ENCODE measurements at regions not wholly inside any gene's neighbourhood (a gene's known extent, or its start where the extent isn't known, plus 50 kb on each side); places are given as distances from the start of the nearest gene placed in this dataset.

DNA sequence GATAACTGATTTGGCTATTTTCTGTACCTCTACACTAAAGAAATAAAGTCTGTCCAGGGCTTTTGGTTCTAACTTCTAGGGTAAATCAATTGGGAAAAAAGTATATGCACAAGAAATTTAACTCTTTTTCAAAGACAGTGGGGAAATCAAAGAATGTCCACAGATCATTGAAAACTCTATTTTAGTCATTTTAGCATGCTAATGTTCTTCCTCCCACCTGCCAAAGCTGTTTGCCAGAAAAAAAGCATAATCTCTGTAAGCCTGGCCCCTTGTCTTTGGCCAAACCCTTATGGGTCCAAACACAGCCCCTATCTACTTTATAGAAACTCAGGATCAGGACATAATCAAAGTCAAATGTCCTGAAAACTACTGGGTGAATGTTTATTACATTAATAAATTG lies 302.2 kb upstream of the ESRRG start:
- Histone ChIP-seq H3K27ac (no peak overlapping the region), H3K4me2 (no peak overlapping the region), H3K9me3 (no peaks in the 10 kb centered on the region), H3K4me3 (no peak overlapping the region), H3K4me1 (peaks cover 6% of the 10 kb centered on the region; the same call in 1 of the 3 replicates)
- no peak for FAIRE-seq
- TF ChIP-seq MYC (IDR thresholded peaks at IDR 0.05; ENCODE audit: borderline replicate concordance, low read length) (no peak), RARB (CRISPR knock-in tag; IDR thresholded peaks at IDR 0.05) (no peak), HOXB5 (CRISPR knock-in tag; IDR thresholded peaks at IDR 0.05) (no peak), ZNF302 (CRISPR knock-in tag; IDR thresholded peaks at IDR 0.05) (no peak), JUNB (IDR thresholded peaks at IDR 0.05) (no peak), GATA3 (IDR thresholded peaks at IDR 0.05; ENCODE audit: borderline replicate concordance) (no peak), CEBPB (IDR thresholded peaks at IDR 0.05) (no peak), POLR2A (IDR thresholded peaks at IDR 0.05; ENCODE audit: low read length) (no peak), NR3C1 (IDR thresholded peaks at IDR 0.05) (no peak), ZSCAN20 (CRISPR knock-in tag; IDR thresholded peaks at IDR 0.05) (no peak)
- DNase-seq (ENCODE audit: low read depth in 1 of 2, low spot score in 1 of 2), result no peak
- ChIA-PET POLR2A (no interaction called here), CTCF (no interaction called here)
- ATAC-seq, result no peak

GRCh38 chr1:217024911-217025310 lies 301.7 kb upstream of the ESRRG start:
- ATAC-seq (no peak), FAIRE-seq (no peak), DNase-seq (ENCODE audit: low read depth in 1 of 2, low spot score in 1 of 2) (no peak)
- ChIA-PET POLR2A (no interaction called here), CTCF (no interaction called here)
- Histone ChIP-seq H3K9me3 (no peaks in the 10 kb centered on the region), H3K4me2 (no peak overlapping the region), H3K27ac (no peak overlapping the region), H3K4me3 (no peak overlapping the region), H3K4me1 (peaks cover 6% of the 10 kb centered on the region; the same call in 1 of the 3 replicates)
- TF ChIP-seq HOXB5 (CRISPR knock-in tag; IDR thresholded peaks at IDR 0.05) (no peak), ZSCAN20 (CRISPR knock-in tag; IDR thresholded peaks at IDR 0.05) (no peak), HOXA7 (CRISPR knock-in tag; IDR thresholded peaks at IDR 0.05) (no peak), BHLHE40 (IDR thresholded peaks at IDR 0.05; ENCODE audit: low read depth, low read length) (no peak)
- 25% methylated on average over 4 of the region's 4 CpGs for WGBS (ENCODE audit: missing lambda C conversion rate)

DNA sequence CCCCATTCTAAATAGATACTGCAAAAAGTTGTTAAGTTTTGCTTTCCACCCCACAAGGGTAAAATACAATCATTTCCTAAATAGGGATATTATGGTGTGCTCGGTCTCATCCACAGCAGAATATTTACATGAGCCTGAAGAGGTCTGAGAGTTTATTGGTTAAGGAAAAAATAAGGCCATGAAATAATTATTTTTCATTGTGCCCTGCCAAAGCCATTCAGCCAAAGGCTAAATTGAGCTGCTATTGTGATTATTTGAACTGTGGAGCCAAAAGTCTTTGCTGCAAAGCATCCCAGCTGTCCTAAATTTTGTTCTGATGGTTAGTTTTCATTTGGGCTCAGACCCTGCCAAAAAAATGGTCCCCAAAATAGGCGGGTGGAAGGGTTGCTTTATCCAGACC lies 298.7 kb upstream of the ESRRG start:
- FAIRE-seq (no peak), ATAC-seq (no peak), DNase-seq (ENCODE audit: low read depth in 1 of 2, low spot score in 1 of 2) (no peak)
- Histone ChIP-seq H3K4me3 (no peak overlapping the region), H3K4me2 (no peak overlapping the region), H3K27ac (no peak overlapping the region), H3K4me1 (no peaks in the 10 kb centered on the region), H3K9me3 (no peaks in the 10 kb centered on the region)
- ChIA-PET POLR2A (no interaction called here), CTCF (no interaction called here)
- no peak for TF ChIP-seq CHD2 (IDR thresholded peaks at IDR 0.05; ENCODE audit: low read length, partially characterized antibody)
- TF ChIP-seq EHMT2 (IDR thresholded peaks at IDR 0.05; ENCODE audit: low read depth), result no peak
- TF ChIP-seq CEBPB (IDR thresholded peaks at IDR 0.05), result no peak
- WGBS (ENCODE audit: missing lambda C conversion rate), result 11% methylated on average over 2 of the region's 2 CpGs

GRCh38 chr1:217021400-217021799 lies 298.2 kb upstream of the ESRRG start:
- Histone ChIP-seq H3K4me2 (no peak overlapping the region), H3K4me1 (no peaks in the 10 kb centered on the region), H3K27ac (no peak overlapping the region), H3K9me3 (no peaks in the 10 kb centered on the region), H3K4me3 (no peak overlapping the region)
- POLR2A ChIA-PET, result no interaction called here
- TF ChIP-seq HEYL (CRISPR knock-in tag; IDR thresholded peaks at IDR 0.05) (no peak), TP53 (CRISPR knock-in tag; IDR thresholded peaks at IDR 0.05) (no peak), CBX8 (IDR thresholded peaks at IDR 0.05) (no peak), GATA3 (IDR thresholded peaks at IDR 0.05; ENCODE audit: borderline replicate concordance) (no peak), EP300 (IDR thresholded peaks at IDR 0.05) (no peak), HES2 (IDR thresholded peaks at IDR 0.05) (no peak), MYC (IDR thresholded peaks at IDR 0.05; ENCODE audit: borderline replicate concordance, low read length) (no peak)
- DNase-seq (ENCODE audit: low read depth in 1 of 2, low spot score in 1 of 2), result no peak
- CTCF ChIA-PET, result no interaction called here
- 35% methylated on average over 2 of the region's 2 CpGs for WGBS (ENCODE audit: missing lambda C conversion rate)
- FAIRE-seq, result no peak
- no peak for ATAC-seq

DNA sequence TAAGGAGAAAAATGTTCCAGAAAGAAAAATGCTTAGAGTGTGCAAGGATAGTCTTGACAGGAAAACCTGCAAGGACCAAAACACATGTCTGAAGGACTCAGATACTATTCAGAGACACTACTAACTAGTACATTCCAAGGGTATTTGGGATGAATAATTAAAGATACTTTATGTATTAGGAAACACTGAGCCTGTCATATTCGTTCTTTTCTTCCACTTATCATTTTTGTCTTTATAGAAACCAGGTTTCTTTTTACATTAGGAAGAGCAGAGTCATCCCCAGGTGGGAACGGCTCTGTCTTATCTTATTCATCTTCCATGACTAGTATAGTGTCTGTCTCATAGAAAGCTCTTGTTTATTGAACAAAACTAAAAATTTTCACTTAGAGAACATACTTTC lies 296.2 kb upstream of the ESRRG start:
- 1% methylated on average over 2 of the region's 2 CpGs for WGBS (ENCODE audit: missing lambda C conversion rate)
- H3K4me1 ChIP-seq, result no peaks in the 10 kb centered on the region
- H3K9me3 ChIP-seq, result no peaks in the 10 kb centered on the region
- DNase-seq (ENCODE audit: low read depth in 1 of 2, low spot score in 1 of 2) (no peak), ATAC-seq (no peak), FAIRE-seq (no peak)
- H3K4me3 ChIP-seq, result no peak overlapping the region
- ChIA-PET CTCF (no interaction called here), POLR2A (no interaction called here)
- H3K4me2 ChIP-seq, result no peak overlapping the region
- TF ChIP-seq SMC3 (IDR thresholded peaks at IDR 0.05) (no peak), RFX5 (IDR thresholded peaks at IDR 0.05) (no peak), TFCP2L1 (CRISPR knock-in tag; IDR thresholded peaks at IDR 0.05) (no peak), BHLHE40 (IDR thresholded peaks at IDR 0.05; ENCODE audit: low read depth, low read length) (no peak), CEBPB (IDR thresholded peaks at IDR 0.05) (no peak), RARB (CRISPR knock-in tag; IDR thresholded peaks at IDR 0.05) (no peak), FOSL2 (IDR thresholded peaks at IDR 0.05) (no peak), FOSL2 (CRISPR knock-in tag; IDR thresholded peaks at IDR 0.05) (no peak), ZSCAN20 (CRISPR knock-in tag; IDR thresholded peaks at IDR 0.05) (no peak), PHF8 (IDR thresholded peaks at IDR 0.05; ENCODE audit: borderline replicate concordance, low read depth) (no peak)
- TF ChIP-seq, protein P1, sequence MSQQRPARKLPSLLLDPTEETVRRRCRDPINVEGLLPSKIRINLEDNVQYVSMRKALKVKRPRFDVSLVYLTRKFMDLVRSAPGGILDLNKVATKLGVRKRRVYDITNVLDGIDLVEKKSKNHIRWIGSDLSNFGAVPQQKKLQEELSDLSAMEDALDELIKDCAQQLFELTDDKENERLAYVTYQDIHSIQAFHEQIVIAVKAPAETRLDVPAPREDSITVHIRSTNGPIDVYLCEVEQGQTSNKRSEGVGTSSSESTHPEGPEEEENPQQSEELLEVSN (IDR thresholded peaks at IDR 0.05; ENCODE audit: borderline replicate concordance, low read depth), result no peak
- TF ChIP-seq, protein P2, sequence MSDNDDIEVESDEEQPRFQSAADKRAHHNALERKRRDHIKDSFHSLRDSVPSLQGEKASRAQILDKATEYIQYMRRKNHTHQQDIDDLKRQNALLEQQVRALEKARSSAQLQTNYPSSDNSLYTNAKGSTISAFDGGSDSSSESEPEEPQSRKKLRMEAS (IDR thresholded peaks at IDR 0.05), result no peak
- no peak overlapping the region for H3K27ac ChIP-seq

Data from A549 (cell line).